K562 (cell line): ENCODE measurements at regions not wholly inside any gene's neighbourhood (a gene's known extent, or its start where the extent isn't known, plus 50 kb on each side); places are given as distances from the start of the nearest gene placed in this dataset.
"Not testable (repeated sequence)": the region's sequence is repeated elsewhere in the genome, so short reads cannot be mapped to it uniquely, and the experiment has no call there.

Experiments used
- ATAC-seq: fragments of 200-7000 bp; cut with Tn5 transposase; 3 replicates; pipeline ENCODE4 v1.9.1; 2020; ENCODE audit warnings: moderate library complexity
- BruUV-seq: library from RNA; stranded (reverse); fragments of 400-500 nt; replicated peaks from 2 replicates; lab custom pipeline; 2021; lab: Mats Ljungman, UMichigan
- CTCF ChIA-PET: fragments of 300-600 bp; formaldehyde crosslinking; extraction: SDS; loops from one replicate; lab custom pipeline; 2021; ENCODE audit warnings: low intra/inter-chr PET ratio; lab: Yijun Ruan, JAX
- POLR2A ChIA-PET: fragments of 300-600, 350-650 bp; sonication (Branson Sonifier 250); formaldehyde crosslinking; extraction: SDS; loops from one replicate; lab custom pipeline; 2021; ENCODE audit warnings: antibody characterized with exemption, inconsistent platforms; lab: Yijun Ruan, JAX
- DNase-seq, 4 experiments: peaks; one replicate each; pipeline versions ENCODE4 v3.0.0 to v3.0.0-alpha.2; 2011 to 2018; ENCODE audit warnings: low spot score in 3 of 4, mixed read lengths in 3 of 4; ENCODE audit errors: extremely low read depth in 1 of 4
- FAIRE-seq: peaks from 2 replicates; lab custom pipeline; 2011; peaks lifted over from hg19 to GRCh38; lab: Jason Lieb, UNC
- H2AFZ ChIP-seq: 2 replicates; pipeline ENCODE4 v1.6.0; 2011; ENCODE audit warnings: low read depth, low read length, control low read depth, inconsistent platforms
- H3K27ac ChIP-seq: fragments of 200-600 bp; 3 replicates; pipeline ENCODE4 v1.8.0; 2011; ENCODE audit warnings: low read depth, mild to moderate bottlenecking, control low read depth, inconsistent platforms, low read length, moderate library complexity, mixed read lengths; ENCODE audit errors: extremely low read depth
- H3K27me3 ChIP-seq, 2 experiments: fragments of 300-600 bp in 1 of 2; 2 replicates in 1 of 2; 3 replicates in 1 of 2; pipeline versions ENCODE4 v1.6.0 to v1.8.0; 2011; ENCODE audit warnings: inconsistent platforms in 2 of 2, low read length in 2 of 2, mild to moderate bottlenecking in 1 of 2, mixed read lengths in 1 of 2, moderate library complexity in 1 of 2; ENCODE audit not compliant: control insufficient read depth in 2 of 2, insufficient read depth in 2 of 2
- H3K36me3 ChIP-seq: fragments of 300-600 bp; 3 replicates; pipeline ENCODE4 v1.8.0; 2011; ENCODE audit warnings: mild to moderate bottlenecking, low read length, inconsistent platforms; ENCODE audit not compliant: control insufficient read depth, insufficient read depth
- H3K4me1 ChIP-seq, 2 experiments: fragments of 200-600 bp in 1 of 2; replicated peaks in 1 of 2; 2 replicates in 1 of 2; 3 replicates in 1 of 2; pipeline versions ENCODE4 v1.5.1 to v1.8.0; 2011; ENCODE audit warnings: inconsistent platforms in 2 of 2, low read length in 2 of 2, mild to moderate bottlenecking in 1 of 2, mixed read lengths in 1 of 2, moderate library complexity in 1 of 2; ENCODE audit not compliant: control insufficient read depth in 2 of 2, insufficient read depth in 2 of 2
- H3K4me2 ChIP-seq: 2 replicates; pipeline ENCODE4 v1.6.1; 2011; ENCODE audit warnings: low read length, control low read depth, inconsistent platforms, mixed read lengths; ENCODE audit not compliant: insufficient read depth
- H3K4me3 ChIP-seq: fragments of 200-600 bp; sonication (generic), shearing (Covaris generic); 2 replicates; pipeline ENCODE4 v1.5.1; 2016; ENCODE audit warnings: control low read depth, inconsistent platforms
- H3K79me2 ChIP-seq: fragments of 200-600 bp; 3 replicates; pipeline ENCODE4 v1.8.0; 2011; ENCODE audit warnings: low read length, inconsistent platforms; ENCODE audit not compliant: control insufficient read depth, insufficient read depth
- H3K9ac ChIP-seq, 2 experiments: 2 replicates each; pipeline versions ENCODE4 v1.6.0 to v1.6.1; 2011; ENCODE audit warnings: low read depth in 2 of 2, low read length in 2 of 2, control low read depth in 1 of 2, inconsistent platforms in 1 of 2, mild to moderate bottlenecking in 1 of 2, mixed read lengths in 1 of 2; ENCODE audit not compliant: insufficient read depth in 1 of 2
- H3K9me1 ChIP-seq: one replicate; pipeline ENCODE4 v1.6.0; 2011; ENCODE audit warnings: inconsistent platforms, mild to moderate bottlenecking, low read length, moderate library complexity; ENCODE audit not compliant: control insufficient read depth, insufficient read depth
- H3K9me3 ChIP-seq: replicated peaks from 2 replicates; pipeline ENCODE4 v1.5.1; 2011; ENCODE audit warnings: low read depth, low read length, inconsistent platforms; ENCODE audit not compliant: control insufficient read depth, insufficient read depth
- H4K20me1 ChIP-seq: replicated peaks from 2 replicates; pipeline ENCODE4 v1.6.1; 2011; ENCODE audit warnings: low read length, inconsistent platforms, mixed read lengths; ENCODE audit not compliant: control insufficient read depth, insufficient read depth
- KDM2B ChIP-seq: fragments of 250-450 bp; sonication (Bioruptor Pico); IDR thresholded peaks from 2 replicates; pipeline ENCODE4 v1.8.0; 2021; ENCODE audit warnings: mild to moderate bottlenecking, moderate library complexity
- whole genome bisulfite sequencing: fragments of 100-300 bp; shearing (Covaris generic); methylation state at CpG from one replicate; pipeline ENCODE4 v1.1.6; 2016; ENCODE audit warnings: low coverage, mixed read lengths; ENCODE audit not compliant: insufficient coverage; ENCODE audit errors: missing lambda C conversion rate; 5-methylcytosine and 5-hydroxymethylcytosine counted together
- in situ Hi-C: fragments of 300-500 bp; cut with MboI; formaldehyde crosslinking; loops from 4 replicates; pipeline ENCODE4 v1.15.0; 2018; ENCODE audit warnings: inconsistent platforms, mixed read lengths
- intact Hi-C: fragments of 100-400 bp; cut with micrococcal nuclease; formaldehyde crosslinking; loops from 2 replicates; pipeline ENCODE4 v1.14.2; 2022
- TF ChIP-seq, protein P1 (sequence below), 2 experiments: fragments of 450-650 bp in 1 of 2; sonication (generic) in 1 of 2; formaldehyde crosslinking in 1 of 2; IDR thresholded peaks; 2 replicates each; pipeline versions ENCODE4 v1.7.1 to v1.9.0; 2016 to 2022; ENCODE audit warnings: inconsistent platforms in 1 of 2, mild to moderate bottlenecking in 1 of 2, missing genetic modification reagents in 1 of 2

DNA sequence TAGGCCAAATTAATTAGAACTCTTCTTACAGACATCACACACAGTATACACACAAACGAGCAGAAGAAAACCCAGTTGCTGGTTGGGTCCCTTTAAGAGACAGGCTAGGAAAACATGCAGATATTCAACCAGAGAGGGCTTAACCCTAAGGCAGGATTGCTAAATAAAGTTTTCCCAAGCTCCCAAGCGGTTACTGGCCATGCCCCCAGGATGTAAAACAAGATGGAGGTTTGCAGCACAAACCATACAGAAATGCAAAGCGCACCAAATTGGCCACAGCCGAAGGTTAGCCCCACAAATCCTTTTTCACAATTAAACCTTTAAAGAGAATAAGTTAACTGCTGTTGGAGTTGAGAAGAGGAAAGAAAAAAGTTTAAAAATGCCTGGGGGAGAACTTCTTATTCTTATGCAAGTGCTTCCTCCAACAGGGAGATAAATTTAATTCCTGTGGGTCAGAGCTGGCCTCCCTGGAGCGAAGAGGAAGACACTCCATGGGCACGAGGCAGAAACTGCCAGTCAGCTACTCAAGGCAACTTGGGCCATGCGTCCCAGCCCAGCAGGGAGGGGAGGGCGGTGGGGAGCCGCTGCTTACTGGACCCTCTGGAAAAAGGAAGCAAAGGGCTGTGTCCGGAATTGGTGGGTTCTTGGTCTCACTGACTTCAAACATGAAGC, 167.6 kb upstream of the ARSJ start:
- CTCF ChIA-PET = no interaction called here
- Histone ChIP-seq H3K36me3 (no peaks in the 10 kb centered on the region), H3K4me2 (no peak overlapping the region), H3K79me2 (no peaks in the 10 kb centered on the region), H3K27ac (no peak overlapping the region)
- BruUV-seq = no TSS peak
- FAIRE-seq = no peak
- TF ChIP-seq, protein P1, sequence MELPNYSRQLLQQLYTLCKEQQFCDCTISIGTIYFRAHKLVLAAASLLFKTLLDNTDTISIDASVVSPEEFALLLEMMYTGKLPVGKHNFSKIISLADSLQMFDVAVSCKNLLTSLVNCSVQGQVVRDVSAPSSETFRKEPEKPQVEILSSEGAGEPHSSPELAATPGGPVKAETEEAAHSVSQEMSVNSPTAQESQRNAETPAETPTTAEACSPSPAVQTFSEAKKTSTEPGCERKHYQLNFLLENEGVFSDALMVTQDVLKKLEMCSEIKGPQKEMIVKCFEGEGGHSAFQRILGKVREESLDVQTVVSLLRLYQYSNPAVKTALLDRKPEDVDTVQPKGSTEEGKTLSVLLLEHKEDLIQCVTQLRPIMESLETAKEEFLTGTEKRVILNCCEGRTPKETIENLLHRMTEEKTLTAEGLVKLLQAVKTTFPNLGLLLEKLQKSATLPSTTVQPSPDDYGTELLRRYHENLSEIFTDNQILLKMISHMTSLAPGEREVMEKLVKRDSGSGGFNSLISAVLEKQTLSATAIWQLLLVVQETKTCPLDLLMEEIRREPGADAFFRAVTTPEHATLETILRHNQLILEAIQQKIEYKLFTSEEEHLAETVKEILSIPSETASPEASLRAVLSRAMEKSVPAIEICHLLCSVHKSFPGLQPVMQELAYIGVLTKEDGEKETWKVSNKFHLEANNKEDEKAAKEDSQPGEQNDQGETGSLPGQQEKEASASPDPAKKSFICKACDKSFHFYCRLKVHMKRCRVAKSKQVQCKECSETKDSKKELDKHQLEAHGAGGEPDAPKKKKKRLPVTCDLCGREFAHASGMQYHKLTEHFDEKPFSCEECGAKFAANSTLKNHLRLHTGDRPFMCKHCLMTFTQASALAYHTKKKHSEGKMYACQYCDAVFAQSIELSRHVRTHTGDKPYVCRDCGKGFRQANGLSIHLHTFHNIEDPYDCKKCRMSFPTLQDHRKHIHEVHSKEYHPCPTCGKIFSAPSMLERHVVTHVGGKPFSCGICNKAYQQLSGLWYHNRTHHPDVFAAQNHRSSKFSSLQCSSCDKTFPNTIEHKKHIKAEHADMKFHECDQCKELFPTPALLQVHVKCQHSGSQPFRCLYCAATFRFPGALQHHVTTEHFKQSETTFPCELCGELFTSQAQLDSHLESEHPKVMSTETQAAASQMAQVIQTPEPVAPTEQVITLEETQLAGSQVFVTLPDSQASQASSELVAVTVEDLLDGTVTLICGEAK (IDR thresholded peaks at IDR 0.05) = 0 out of 2 replicates have a peak, but pooled peaks have one; percentile 17
- TF ChIP-seq, protein P1 (CRISPR knock-in tag; IDR thresholded peaks at IDR 0.05) = no peak
- TF ChIP-seq KDM2B (CRISPR knock-in tag) = no peak
- TF ChIP-seq, all 486 proteins: peak for 1
- WGBS = 0% methylated on average over 10 of the region's 10 CpGs
- in situ Hi-C loops (no loop called here), intact Hi-C loops (no loop called here)
- POLR2A ChIA-PET = no interaction called here
- H3K9me3 ChIP-seq = no peaks in the 10 kb centered on the region
- no peaks in the 10 kb centered on the region for H3K9me1 ChIP-seq
- no peak for DNase-seq
- H3K4me1 ChIP-seq = no peaks in the 10 kb centered on the region
- no peaks in the 10 kb centered on the region for H3K27me3 ChIP-seq
- H2AFZ ChIP-seq = no peak overlapping the region
- H3K4me3 ChIP-seq = no peak overlapping the region
- no peak for ATAC-seq
- H3K9ac ChIP-seq = no peak overlapping the region
- no peaks in the 10 kb centered on the region for H4K20me1 ChIP-seq

DNA sequence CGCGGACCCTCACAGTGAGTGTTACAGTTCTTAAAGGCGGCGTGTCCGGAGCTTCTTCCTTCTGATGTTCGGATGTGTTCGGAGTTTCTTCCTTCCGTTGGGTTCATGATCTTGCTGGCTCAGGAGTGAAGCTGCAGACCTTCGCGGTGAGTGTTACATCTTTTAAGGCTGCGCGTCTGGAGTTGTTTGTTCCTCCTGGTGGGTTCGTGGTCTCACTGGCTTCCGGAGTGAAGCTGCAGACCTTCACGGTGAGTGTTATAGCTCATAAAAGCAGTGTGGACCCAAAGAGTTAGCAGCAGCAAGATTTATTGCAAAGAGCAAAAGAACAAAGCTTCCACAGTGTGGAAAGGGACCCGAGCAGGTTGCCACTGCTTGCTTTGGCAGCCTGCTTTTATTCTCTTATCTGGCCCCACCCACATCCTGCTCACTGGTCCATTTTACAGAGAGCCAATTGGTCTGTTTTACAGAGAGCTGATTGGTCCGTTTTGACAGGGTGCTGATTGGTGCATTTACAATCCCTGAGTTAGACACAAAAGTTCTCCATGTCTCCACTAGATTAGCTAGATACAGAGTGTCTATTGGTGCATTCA, 168.3 kb upstream of the ARSJ start:
- in situ Hi-C loops, BruUV-seq, H3K27me3 ChIP-seq, H3K4me1 ChIP-seq, POLR2A ChIA-PET, H3K4me3 ChIP-seq, H3K36me3 ChIP-seq, H2AFZ ChIP-seq, H3K4me2 ChIP-seq, H3K9me3 ChIP-seq, H3K79me2 ChIP-seq, H4K20me1 ChIP-seq, intact Hi-C loops, ATAC-seq, DNase-seq, FAIRE-seq, CTCF ChIA-PET, H3K9ac ChIP-seq, H3K9me1 ChIP-seq, H3K27ac ChIP-seq: not testable (repeated sequence)
- 0% methylated on average over 9 of the region's 17 CpGs for WGBS
